ENCODE measurements at regions not wholly inside any gene's neighbourhood (a gene's known extent, or its start where the extent isn't known, plus 50 kb on each side); places are given as distances from the start of the nearest gene placed in this dataset.

- peak; percentile 79 for DNase-seq (ENCODE audit: low spot score)
Measured at GRCh38 chr6:26249957-26250697, 114.9 kb upstream of the BTN3A2 start.

GRCh38 chr6:26250698-26251044 lies 114.3 kb upstream of the BTN3A2 start:
- Histone ChIP-seq H3K4me3 (ENCODE audit: low read depth in 1 of 3, low read length in 3 of 3) (peak overlapping the region in 2 of 3 donors; percentile 9 to 31), H3K9me3 (ENCODE audit: control insufficient read depth in 4 of 4, low read length in 3 of 4) (peaks cover 0 to 9% (median 2%) of the 10 kb centered on the region in 4 donors), H3K27ac (ENCODE audit: low read depth in 1 of 2, low read length in 2 of 2) (no peak overlapping the region), H3K36me3 (ENCODE audit: control insufficient read depth in 4 of 4, insufficient read depth in 3 of 4, low read depth in 1 of 4, low read length in 3 of 4) (no peaks in the 10 kb centered on the region), H3K9ac (ENCODE audit: low read depth in 1 of 2, low read length in 2 of 2) (no peak overlapping the region), H3K4me1 (ENCODE audit: control insufficient read depth in 4 of 4, insufficient read depth in 4 of 4, low read length in 3 of 4) (peaks cover 0 to 3% (median 1%) of the 10 kb centered on the region in 4 donors), H3K27me3 (ENCODE audit: control insufficient read depth in 4 of 4, insufficient read depth in 4 of 4, low read length in 3 of 4) (peaks cover 0 to 16% (median 6%) of the 10 kb centered on the region in 4 donors)
- WGBS, result 10% methylated on average over 9 of the region's 9 CpGs
- TF ChIP-seq RXRA (IDR thresholded peaks at IDR 0.05) (no peak), EGR1 (IDR thresholded peaks at IDR 0.05; ENCODE audit: low read depth in 2 of 2) (no peak), FOXA1 (IDR thresholded peaks at IDR 0.05) (no peak), FOXA2 (IDR thresholded peaks at IDR 0.05) (no peak), TAF1 (conservative IDR thresholded peaks at IDR 0.05) (no peak), HNF4G (IDR thresholded peaks at IDR 0.05) (no peak), REST (IDR thresholded peaks at IDR 0.05) (no peak)
- no peak for DNase-seq (ENCODE audit: low spot score)

More at GRCh38 chr6:26249957-26250697, 114.9 kb upstream of the BTN3A2 start:
- Histone ChIP-seq H3K36me3 (ENCODE audit: control insufficient read depth in 4 of 4, insufficient read depth in 3 of 4, low read depth in 1 of 4, low read length in 3 of 4) (no peaks in the 10 kb centered on the region), H3K27me3 (ENCODE audit: control insufficient read depth in 4 of 4, insufficient read depth in 4 of 4, low read length in 3 of 4) (peaks cover 0 to 16% (median 6%) of the 10 kb centered on the region in 4 donors), H3K4me1 (ENCODE audit: control insufficient read depth in 4 of 4, insufficient read depth in 4 of 4, low read length in 3 of 4) (peaks cover 0 to 3% (median 1%) of the 10 kb centered on the region in 4 donors), H3K27ac (ENCODE audit: low read depth in 1 of 2, low read length in 2 of 2) (peak overlapping the region; percentile 23 to 53), H3K4me3 (ENCODE audit: low read depth in 1 of 3, low read length in 3 of 3) (peak overlapping the region; percentile 31 to 55 (median 54)), H3K9ac (ENCODE audit: low read depth in 1 of 2, low read length in 2 of 2) (peak overlapping the region in 1 of 2 donors; percentile 53), H3K9me3 (ENCODE audit: control insufficient read depth in 4 of 4, low read length in 3 of 4) (peaks cover 0 to 9% (median 2%) of the 10 kb centered on the region in 4 donors)
- TF ChIP-seq YY1 (IDR thresholded peaks at IDR 0.05), result peak; percentile 87
- no peak for TF ChIP-seq SP1 (IDR thresholded peaks at IDR 0.05)
- WGBS, result 6% methylated on average over 43 of the region's 43 CpGs

GRCh38 chr6:26251354-26252076 lies 113.5 kb upstream of the BTN3A2 start:
- peaks cover 0 to 16% (median 6%) of the 10 kb centered on the region in 4 donors for H3K27me3 ChIP-seq (ENCODE audit: control insufficient read depth in 4 of 4, insufficient read depth in 4 of 4, low read length in 3 of 4)
- TF ChIP-seq HNF4A (conservative IDR thresholded peaks at IDR 0.05) (no peak), TAF1 (conservative IDR thresholded peaks at IDR 0.05) (peak; percentile 57)
- H3K36me3 ChIP-seq (ENCODE audit: control insufficient read depth in 4 of 4, insufficient read depth in 3 of 4, low read depth in 1 of 4, low read length in 3 of 4), result no peaks in the 10 kb centered on the region
- WGBS, result 9% methylated on average over 32 of the region's 32 CpGs
- peak overlapping the region in 1 of 2 donors; percentile 69 for H3K9ac ChIP-seq (ENCODE audit: low read depth in 1 of 2, low read length in 2 of 2)
- H3K4me3 ChIP-seq (ENCODE audit: low read depth in 1 of 3, low read length in 3 of 3), result peak overlapping the region; percentile 16 to 57 (median 18)
- peaks cover 0 to 3% (median 1%) of the 10 kb centered on the region in 4 donors for H3K4me1 ChIP-seq (ENCODE audit: control insufficient read depth in 4 of 4, insufficient read depth in 4 of 4, low read length in 3 of 4)
- H3K9me3 ChIP-seq (ENCODE audit: control insufficient read depth in 4 of 4, low read length in 3 of 4), result peaks cover 0 to 9% (median 2%) of the 10 kb centered on the region in 4 donors
- DNase-seq (ENCODE audit: low spot score), result peak; percentile 84
- no peak overlapping the region for H3K27ac ChIP-seq (ENCODE audit: low read depth in 1 of 2, low read length in 2 of 2)

All from liver (tissue), 7 donors.